Common myeloid progenitor, CD34-positive (primary cell): ENCODE measurements at regions not wholly inside any gene's neighbourhood (a gene's known extent, or its start where the extent isn't known, plus 50 kb on each side); places are given as distances from the start of the nearest gene placed in this dataset.

Source experiments
- CTCF ChIA-PET: fragments of 350-600 bp; sonication (Branson Sonifier 250); formaldehyde crosslinking; loops from one replicate; lab custom pipeline; 2021; ENCODE audit warnings: antibody characterized with exemption; lab: Charles Lee
- POLR2A ChIA-PET: fragments of 350-600 bp; sonication (Branson Sonifier 250); formaldehyde crosslinking; loops from one replicate; lab custom pipeline; 2021; ENCODE audit warnings: antibody characterized with exemption; lab: Charles Lee
- DNase-seq, 3 donors: peaks; one replicate each; pipeline versions ENCODE4 v3.0.0 to v3.0.0-alpha.2; 2013
- H3K27ac ChIP-seq, 2 experiments: 1 replicate in 1 of 2; 2 replicates in 1 of 2; pipeline ENCODE4 v1.7.0; 2013; ENCODE audit warnings: inconsistent platforms in 2 of 2, low read length in 2 of 2, mild to moderate bottlenecking in 2 of 2, low read depth in 1 of 2, moderate library complexity in 1 of 2; ENCODE audit not compliant: severe bottlenecking in 2 of 2, insufficient read depth in 1 of 2, poor library complexity in 1 of 2
- H3K27me3 ChIP-seq, 5 experiments: replicated peaks in 2 of 5; 1 replicate in 3 of 5; 2 replicates in 2 of 5; pipeline versions ENCODE4 v1.6.1 to v1.7.0; 2013; ENCODE audit warnings: low read length in 4 of 5, mild to moderate bottlenecking in 2 of 5, moderate library complexity in 2 of 5, inconsistent platforms in 1 of 5; ENCODE audit not compliant: insufficient read depth in 5 of 5, control insufficient read depth in 4 of 5
- H3K36me3 ChIP-seq, 4 experiments: 1 replicate in 2 of 4; 2 replicates in 2 of 4; pipeline versions ENCODE4 v1.6.1 to v1.7.0; 2013; ENCODE audit warnings: low read length in 3 of 4, control low read depth in 1 of 4, mild to moderate bottlenecking in 1 of 4; ENCODE audit not compliant: control insufficient read depth in 4 of 4, insufficient read depth in 4 of 4
- H3K4me1 ChIP-seq, 4 experiments: 1 replicate in 3 of 4; 2 replicates in 1 of 4; pipeline versions ENCODE4 v1.6.1 to v1.7.1; 2013; ENCODE audit warnings: low read length in 3 of 4, mild to moderate bottlenecking in 3 of 4, control low read depth in 1 of 4, inconsistent platforms in 1 of 4, moderate library complexity in 1 of 4; ENCODE audit not compliant: control insufficient read depth in 4 of 4, insufficient read depth in 4 of 4; ENCODE audit errors: control extremely low read depth in 1 of 4
- H3K4me3 ChIP-seq, 7 experiments: 1 replicate in 4 of 7; 2 replicates in 3 of 7; pipeline versions ENCODE4 v1.5.1 to v1.7.0; 2013; ENCODE audit warnings: mild to moderate bottlenecking in 7 of 7, low read length in 6 of 7, moderate library complexity in 6 of 7, inconsistent platforms in 2 of 7, low read depth in 2 of 7, control low read depth in 1 of 7; ENCODE audit not compliant: insufficient read depth in 4 of 7, control insufficient read depth in 1 of 7; ENCODE audit errors: extremely low read depth in 1 of 7
- H3K9me3 ChIP-seq, 5 experiments: 1 replicate in 4 of 5; 2 replicates in 1 of 5; pipeline versions ENCODE4 v1.6.1 to v1.7.1; 2013; ENCODE audit warnings: low read length in 4 of 5, mild to moderate bottlenecking in 2 of 5, inconsistent platforms in 1 of 5, low read depth in 1 of 5, moderate library complexity in 1 of 5; ENCODE audit not compliant: control insufficient read depth in 4 of 5, insufficient read depth in 2 of 5; ENCODE audit errors: control extremely low read depth in 1 of 5
- WGBS: methylation state at CpG from one replicate; pipeline ENCODE4 v1.1.5; 2013; ENCODE audit not compliant: insufficient coverage; 5-methylcytosine and 5-hydroxymethylcytosine counted together

DNA sequence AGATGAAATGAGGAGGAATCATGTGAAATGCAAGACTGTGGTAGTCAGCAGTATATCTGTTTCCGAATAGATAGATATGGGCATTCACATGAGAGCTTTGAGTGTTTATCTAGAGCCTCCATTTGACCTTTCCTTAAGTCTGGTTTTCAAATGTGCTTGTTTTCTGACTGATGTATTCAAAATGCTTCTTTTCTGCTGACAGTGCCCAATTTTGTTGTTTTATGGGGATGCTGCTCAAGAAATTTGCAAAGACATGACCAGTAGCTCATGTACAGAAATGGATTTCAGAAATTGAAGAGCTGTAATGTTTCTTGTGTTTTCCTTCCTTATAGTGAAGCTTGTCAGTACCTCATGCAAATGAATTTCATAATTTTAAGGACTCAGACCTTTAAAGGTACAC, 903.4 kb upstream of the CDH8 start:
- Histone ChIP-seq H3K27ac (no peak overlapping the region), H3K36me3 (no peaks in the 10 kb centered on the region), H3K4me3 (no peak overlapping the region), H3K9me3 (no peaks in the 10 kb centered on the region), H3K4me1 (no peaks in the 10 kb centered on the region), H3K27me3 (no peaks in the 10 kb centered on the region)
- ChIA-PET CTCF (no interaction called here), POLR2A (no interaction called here)
- WGBS = 75% methylated on average over 1 of the region's 1 CpG
- DNase-seq = no peak

GRCh38 chr16:62933929-62934328, 897.7 kb upstream of the CDH8 start:
- no peak overlapping the region for H3K27ac ChIP-seq
- no peaks in the 10 kb centered on the region for H3K36me3 ChIP-seq
- CTCF ChIA-PET = no interaction called here
- DNase-seq = no peak
- H3K4me3 ChIP-seq = no peak overlapping the region
- H3K4me1 ChIP-seq = no peaks in the 10 kb centered on the region
- no peaks in the 10 kb centered on the region for H3K27me3 ChIP-seq
- POLR2A ChIA-PET = no interaction called here
- no peaks in the 10 kb centered on the region for H3K9me3 ChIP-seq
- no CpG with 5 or more reads among the region's 4 CpGs for WGBS

- no CpG with 5 or more reads among the region's 3 CpGs for WGBS
- H3K4me1 ChIP-seq = no peaks in the 10 kb centered on the region
- ChIA-PET POLR2A (no interaction called here), CTCF (no interaction called here)
- no peak for DNase-seq
- no peaks in the 10 kb centered on the region for H3K36me3 ChIP-seq
- H3K9me3 ChIP-seq = no peaks in the 10 kb centered on the region
- no peak overlapping the region for H3K4me3 ChIP-seq
- no peaks in the 10 kb centered on the region for H3K27me3 ChIP-seq
- H3K27ac ChIP-seq = no peak overlapping the region
Observed at GRCh38 chr16:62929593-62929992, 893.4 kb upstream of the CDH8 start.

- H3K27me3 ChIP-seq = no peaks in the 10 kb centered on the region
- no peaks in the 10 kb centered on the region for H3K36me3 ChIP-seq
- no peaks in the 10 kb centered on the region for H3K9me3 ChIP-seq
- ChIA-PET POLR2A (no interaction called here), CTCF (no interaction called here)
- H3K4me1 ChIP-seq = no peaks in the 10 kb centered on the region
- H3K4me3 ChIP-seq = no peak overlapping the region
- no peak overlapping the region for H3K27ac ChIP-seq
- DNase-seq = no peak
- WGBS = 88% methylated on average over 2 of the region's 2 CpGs
Observed at GRCh38 chr16:62927122-62927521, 890.9 kb upstream of the CDH8 start.

- no peak overlapping the region for H3K4me3 ChIP-seq
- DNase-seq = no peak
- no peaks in the 10 kb centered on the region for H3K27me3 ChIP-seq
- H3K27ac ChIP-seq = no peak overlapping the region
- ChIA-PET POLR2A (no interaction called here), CTCF (no interaction called here)
- H3K9me3 ChIP-seq = no peaks in the 10 kb centered on the region
- 75% methylated on average over 1 of the region's 5 CpGs for WGBS
- H3K4me1 ChIP-seq = no peaks in the 10 kb centered on the region
- no peaks in the 10 kb centered on the region for H3K36me3 ChIP-seq
Observed at GRCh38 chr16:62926121-62926801, 890.0 kb upstream of the CDH8 start.

GRCh38 chr16:62921904-62922303, 885.7 kb upstream of the CDH8 start:
- no peaks in the 10 kb centered on the region for H3K9me3 ChIP-seq
- H3K36me3 ChIP-seq = no peaks in the 10 kb centered on the region
- CTCF ChIA-PET = no interaction called here
- H3K4me1 ChIP-seq = no peaks in the 10 kb centered on the region
- POLR2A ChIA-PET = no interaction called here
- no peak overlapping the region for H3K4me3 ChIP-seq
- no peak for DNase-seq
- WGBS = 100% methylated on average over 2 of the region's 2 CpGs
- H3K27me3 ChIP-seq = no peaks in the 10 kb centered on the region
- H3K27ac ChIP-seq = no peak overlapping the region

- H3K4me3 ChIP-seq = no peak overlapping the region
- H3K27me3 ChIP-seq = no peaks in the 10 kb centered on the region
- no peak for DNase-seq
- ChIA-PET POLR2A (no interaction called here), CTCF (no interaction called here)
- no peak overlapping the region for H3K27ac ChIP-seq
- H3K9me3 ChIP-seq = no peaks in the 10 kb centered on the region
- H3K4me1 ChIP-seq = no peaks in the 10 kb centered on the region
- H3K36me3 ChIP-seq = no peaks in the 10 kb centered on the region
Observed at GRCh38 chr16:62913924-62914323, 877.7 kb upstream of the CDH8 start.
